CD4-positive, alpha-beta T cell (primary cell): ENCODE measurements at regions not wholly inside any gene's neighbourhood (a gene's known extent, or its start where the extent isn't known, plus 50 kb on each side); places are given as distances from the start of the nearest gene placed in this dataset.

Experiments
- ATAC-seq: fragments of 200-7000 bp; cut with Tn5 transposase; one replicate; pipeline ENCODE4 v1.10.0; 2022; ENCODE audit warnings: mild to moderate bottlenecking; ENCODE audit not compliant: poor library complexity
- CTCF ChIA-PET: fragments of 350-600 bp; sonication (Branson Sonifier 250); formaldehyde crosslinking; loops from one replicate; lab custom pipeline; 2021; ENCODE audit warnings: antibody characterized with exemption, inconsistent platforms; lab: Charles Lee
- POLR2A ChIA-PET: fragments of 350-600 bp; sonication (Branson Sonifier 250); formaldehyde crosslinking; loops from one replicate; lab custom pipeline; 2021; ENCODE audit warnings: antibody characterized with exemption, inconsistent platforms; lab: Charles Lee
- DNase-seq, 14 experiments: peaks; one replicate each; pipeline ENCODE4 v3.0.0-alpha.2; 2013 to 2020; ENCODE audit warnings: mixed read lengths in 2 of 14
- H3K27ac ChIP-seq, 2 donors: one replicate each; pipeline versions ENCODE4 v1.5.1 to v1.7.0; 2013; ENCODE audit warnings: low read length in 2 of 2, low read depth in 1 of 2, mild to moderate bottlenecking in 1 of 2
- H3K27me3 ChIP-seq, 2 experiments: 1 replicate in 1 of 2; 2 replicates in 1 of 2; pipeline versions ENCODE4 v1.6.1 to v1.7.0; 2013; ENCODE audit warnings: low read length in 2 of 2, control low read depth in 1 of 2, mild to moderate bottlenecking in 1 of 2, moderate library complexity in 1 of 2; ENCODE audit not compliant: insufficient read depth in 2 of 2, control insufficient read depth in 1 of 2
- H3K36me3 ChIP-seq: one replicate; pipeline ENCODE4 v1.6.1; 2013; ENCODE audit warnings: low read length, control low read depth; ENCODE audit not compliant: insufficient read depth
- H3K4me1 ChIP-seq: one replicate; pipeline ENCODE4 v1.6.1; 2013; ENCODE audit warnings: low read length, control low read depth; ENCODE audit not compliant: insufficient read depth
- H3K4me3 ChIP-seq: one replicate; pipeline ENCODE4 v1.5.1; 2013; ENCODE audit warnings: mild to moderate bottlenecking, low read length, moderate library complexity
- H3K9me3 ChIP-seq, 2 experiments: 1 replicate in 1 of 2; 2 replicates in 1 of 2; pipeline versions ENCODE4 v1.6.1 to v1.7.0; 2013; ENCODE audit warnings: low read length in 2 of 2, mild to moderate bottlenecking in 2 of 2, control low read depth in 1 of 2, moderate library complexity in 1 of 2; ENCODE audit not compliant: control insufficient read depth in 1 of 2, insufficient read depth in 1 of 2
- H3K27ac Mint-ChIP-seq: one replicate; pipeline ENCODE4 v1.8.0; 2020; ENCODE audit warnings: mixed read lengths
- H3K27me3 Mint-ChIP-seq: one replicate; pipeline ENCODE4 v1.8.0; 2021; ENCODE audit warnings: mixed read lengths
- H3K36me3 Mint-ChIP-seq: one replicate; pipeline ENCODE4 v1.8.0; 2021; ENCODE audit warnings: low read depth, mixed read lengths
- H3K4me1 Mint-ChIP-seq: one replicate; pipeline ENCODE4 v1.8.0; 2021; ENCODE audit warnings: low read depth, mixed read lengths
- H3K4me3 Mint-ChIP-seq: one replicate; pipeline ENCODE4 v1.8.0; 2020; ENCODE audit warnings: mild to moderate bottlenecking, mixed read lengths
- H3K9me3 Mint-ChIP-seq: one replicate; pipeline ENCODE4 v1.8.0; 2020; ENCODE audit warnings: mixed read lengths
- CTCF ChIP-seq: fragments of 200-600 bp; IDR thresholded peaks from one replicate; pipeline ENCODE4 v1.8.0; 2022; ENCODE audit warnings: antibody characterized with exemption, mild to moderate bottlenecking
- intact Hi-C, 2 experiments: fragments of 100-400 bp; cut with DNase I in 1 of 2; cut with micrococcal nuclease in 1 of 2; formaldehyde crosslinking; loops; one replicate each; pipeline versions ENCODE4 v1.15.1 to v1.9.0; 2023 to 2025; cut with DNase I, micrococcal nuclease

DNA sequence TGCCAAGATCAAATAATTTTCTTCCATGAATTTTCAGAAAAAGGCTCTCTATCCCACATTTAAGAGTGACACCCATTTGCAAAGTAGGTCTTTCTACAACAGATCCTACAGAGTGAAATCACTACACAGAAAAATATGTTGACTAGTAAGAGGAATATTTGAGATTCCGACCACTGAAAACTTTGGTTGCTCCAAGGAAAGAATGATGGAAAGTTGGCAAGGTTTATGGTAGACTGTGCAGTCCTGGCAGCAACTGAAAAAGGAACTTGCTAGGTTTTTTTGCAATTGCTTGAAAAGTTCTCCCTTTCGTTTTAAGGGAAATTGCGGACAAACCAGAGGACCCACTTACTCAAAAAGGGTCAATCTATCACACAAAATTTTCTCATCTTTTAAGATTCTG lies 83.1 kb upstream of the TSPAN8 start:
- no peaks in the 10 kb centered on the region for H3K27me3 Mint-ChIP-seq

DNA sequence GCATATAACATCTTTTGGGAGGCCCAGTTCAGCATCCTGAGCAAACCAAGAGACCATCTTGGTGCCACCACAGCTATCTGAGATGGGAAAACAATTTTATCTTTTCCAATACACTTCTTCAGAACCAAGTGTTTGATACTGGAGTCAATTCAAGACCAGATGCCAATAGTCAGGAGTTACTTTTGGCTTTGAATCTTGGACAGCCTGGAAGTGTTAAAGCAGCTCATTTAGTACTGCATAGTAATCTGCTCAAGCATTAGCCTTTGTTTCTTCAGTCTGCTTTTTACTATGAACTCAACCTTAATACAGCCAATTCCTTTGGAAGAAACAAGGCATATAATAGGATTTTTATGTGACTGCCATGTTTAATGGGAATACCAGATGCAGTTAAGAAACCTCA lies 81.9 kb upstream of the TSPAN8 start:
- Histone ChIP-seq H3K27me3 (no peaks in the 10 kb centered on the region), H3K9me3 (no peaks in the 10 kb centered on the region), H3K4me1 (no peaks in the 10 kb centered on the region), H3K4me3 (no peak overlapping the region), H3K36me3 (no peaks in the 10 kb centered on the region), H3K27ac (no peak overlapping the region)
- no peaks in the 10 kb centered on the region for H3K9me3 Mint-ChIP-seq
- no peak for TF ChIP-seq CTCF
- ChIA-PET POLR2A (no interaction called here), CTCF (no interaction called here)
- no peaks in the 10 kb centered on the region for H3K27me3 Mint-ChIP-seq
- no peak for DNase-seq
- intact Hi-C loops = no loop called here
- H3K36me3 Mint-ChIP-seq = no peaks in the 10 kb centered on the region
- ATAC-seq = no peak
- no peaks in the 10 kb centered on the region for H3K4me1 Mint-ChIP-seq
- no peak overlapping the region for H3K4me3 Mint-ChIP-seq
- no peak overlapping the region for H3K27ac Mint-ChIP-seq

More for the DNA sequence above, 83.1 kb upstream of the TSPAN8 start:
- Histone ChIP-seq H3K27ac (no peak overlapping the region), H3K9me3 (no peaks in the 10 kb centered on the region), H3K4me1 (no peaks in the 10 kb centered on the region), H3K36me3 (no peaks in the 10 kb centered on the region), H3K4me3 (no peak overlapping the region), H3K27me3 (no peaks in the 10 kb centered on the region)
- Mint-ChIP-seq H3K36me3 (no peaks in the 10 kb centered on the region), H3K9me3 (peaks cover 3% of the 10 kb centered on the region), H3K27ac (no peak overlapping the region), H3K4me3 (no peak overlapping the region), H3K4me1 (no peaks in the 10 kb centered on the region)
- intact Hi-C loops = no loop called here
- POLR2A ChIA-PET = no interaction called here
- ATAC-seq (no peak), DNase-seq (no peak)
- TF ChIP-seq CTCF = no peak
- CTCF ChIA-PET = no interaction called here

DNA sequence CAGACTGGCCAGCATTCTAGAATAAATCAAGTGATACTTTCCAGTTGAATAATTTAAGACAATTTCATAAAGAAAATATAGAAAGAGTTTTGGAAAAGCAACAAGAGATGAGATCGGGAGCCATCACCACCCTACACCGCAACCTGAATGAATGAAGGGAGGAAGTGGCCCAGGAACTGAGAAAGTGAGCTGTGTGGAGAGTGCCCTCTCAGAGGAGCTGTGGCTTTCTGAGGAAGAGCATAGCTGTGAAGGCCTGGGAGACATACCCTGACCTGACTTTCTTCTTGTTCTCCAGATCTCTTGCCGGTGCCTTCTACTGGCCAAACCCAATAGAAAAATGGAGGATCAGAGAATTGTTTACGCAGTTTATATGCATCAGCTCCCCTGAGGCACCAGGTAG lies 79.3 kb upstream of the TSPAN8 start:
- no peaks in the 10 kb centered on the region for H3K4me1 ChIP-seq
- H3K9me3 ChIP-seq = peaks cover 0 to 3% of the 10 kb centered on the region in 2 experiments
- no peak overlapping the region for H3K27ac ChIP-seq
- ATAC-seq (no peak), DNase-seq (no peak)
- CTCF ChIA-PET = no interaction called here
- H3K27me3 Mint-ChIP-seq = no peaks in the 10 kb centered on the region
- H3K27ac Mint-ChIP-seq = no peak overlapping the region
- no peak overlapping the region for H3K4me3 Mint-ChIP-seq
- H3K9me3 Mint-ChIP-seq = no peaks in the 10 kb centered on the region
- no peaks in the 10 kb centered on the region for H3K36me3 Mint-ChIP-seq
- H3K4me1 Mint-ChIP-seq = no peaks in the 10 kb centered on the region
- H3K27me3 ChIP-seq = no peaks in the 10 kb centered on the region
- TF ChIP-seq CTCF = no peak
- POLR2A ChIA-PET = no interaction called here
- no peaks in the 10 kb centered on the region for H3K36me3 ChIP-seq
- no peak overlapping the region for H3K4me3 ChIP-seq
- intact Hi-C loops = no loop called here
